Fibroblast of pulmonary artery (primary cell): ENCODE measurements at regions not wholly inside any gene's neighbourhood (a gene's known extent, or its start where the extent isn't known, plus 50 kb on each side); places are given as distances from the start of the nearest gene placed in this dataset.

Source experiments
- DNase-seq: peaks from one replicate; pipeline ENCODE4 v3.0.0-alpha.2; 2010; ENCODE audit warnings: low read depth
- H3K4me3 ChIP-seq: replicated peaks from 2 replicates; pipeline ENCODE4 v1.5.1; 2011; ENCODE audit warnings: low read depth, mild to moderate bottlenecking, control low read depth, low read length, moderate library complexity
- CTCF ChIP-seq: IDR thresholded peaks from 2 replicates; pipeline ENCODE4 v1.5.1; 2011; ENCODE audit warnings: mild to moderate bottlenecking, control low read depth, low read length, inconsistent platforms; ENCODE audit errors: missing control alignments

GRCh38 chr4:3712112-3712805 is 53.9 kb upstream of the ADRA2C start:
- no peak for TF ChIP-seq CTCF
- H3K4me3 ChIP-seq, result no peak overlapping the region
- DNase-seq, result no peak

GRCh38 chr4:3711183-3712111 is 54.7 kb upstream of the ADRA2C start:
- no peak overlapping the region for H3K4me3 ChIP-seq
- TF ChIP-seq CTCF, result no peak
- DNase-seq, result no peak

DNA sequence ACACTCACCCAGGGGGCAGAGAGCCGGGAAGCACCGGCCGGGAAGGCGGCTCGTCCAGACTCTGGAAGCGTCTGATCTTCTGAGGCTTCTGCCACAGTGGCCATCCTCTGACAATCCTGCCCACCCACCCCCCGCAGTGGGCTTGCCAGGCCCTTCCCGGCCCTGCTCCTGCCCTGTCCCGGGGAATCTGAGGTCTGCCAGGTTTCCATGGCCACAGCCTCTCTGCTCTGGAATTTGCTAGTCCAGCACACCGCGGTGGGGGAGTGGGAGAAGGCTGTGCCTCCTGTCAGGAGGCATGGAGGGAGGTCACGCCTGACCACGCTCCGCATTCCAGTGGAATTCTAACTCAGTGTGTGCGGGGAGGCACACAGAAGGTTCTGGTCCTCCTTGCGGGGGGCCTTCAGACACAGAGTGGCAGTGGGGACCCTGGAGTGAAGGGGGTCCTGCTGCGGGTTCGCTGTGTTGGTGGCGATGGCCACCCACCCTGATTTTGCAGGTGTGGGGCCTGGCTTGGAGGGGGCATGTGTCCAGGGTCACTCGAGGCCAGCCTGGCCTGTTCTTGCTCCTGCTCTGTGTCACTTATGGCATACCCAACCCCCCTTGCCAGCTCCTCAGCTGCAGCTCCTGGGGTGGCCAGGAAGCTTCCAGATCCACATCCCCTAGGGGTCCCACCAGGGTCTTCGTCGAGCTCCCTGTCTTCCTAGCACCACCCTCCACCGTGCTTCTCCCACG is 55.6 kb upstream of the ADRA2C start:
- no peak for TF ChIP-seq CTCF
- no peak overlapping the region for H3K4me3 ChIP-seq
- DNase-seq, result no peak

DNA sequence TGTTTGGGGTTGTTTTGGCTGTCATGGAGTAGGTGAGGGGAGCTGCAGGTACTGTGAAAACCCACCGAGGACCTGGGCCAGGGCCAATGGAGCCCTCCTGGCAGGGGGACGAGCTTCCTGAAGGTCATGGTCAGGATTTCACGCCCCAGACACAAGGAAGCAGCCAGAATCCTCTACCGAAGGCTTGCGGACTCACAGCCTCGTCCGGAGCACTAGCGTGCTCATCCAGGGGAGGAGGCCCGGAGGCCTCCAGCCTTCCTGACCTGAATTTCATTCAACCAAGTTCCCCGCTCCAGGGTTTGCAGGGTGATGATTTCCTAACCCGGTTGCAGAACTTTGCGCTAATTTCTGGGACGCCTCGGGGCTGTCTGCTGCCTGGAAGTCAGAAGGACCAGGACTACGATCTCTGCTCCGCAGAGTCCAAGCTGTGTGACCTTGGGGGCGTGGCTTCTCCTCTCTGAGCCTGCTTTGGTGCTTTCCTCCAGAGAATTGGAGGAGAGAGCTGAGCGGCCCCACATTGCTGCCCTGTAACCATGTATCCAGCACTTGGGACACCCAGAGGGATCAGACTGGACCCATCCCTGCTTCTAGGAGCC is 56.2 kb upstream of the ADRA2C start:
- no peak overlapping the region for H3K4me3 ChIP-seq
- no peak for TF ChIP-seq CTCF
- no peak for DNase-seq

GRCh38 chr4:3709061-3709845 is 56.9 kb upstream of the ADRA2C start:
- H3K4me3 ChIP-seq, result no peak overlapping the region
- DNase-seq, result no peak
- no peak for TF ChIP-seq CTCF

DNA sequence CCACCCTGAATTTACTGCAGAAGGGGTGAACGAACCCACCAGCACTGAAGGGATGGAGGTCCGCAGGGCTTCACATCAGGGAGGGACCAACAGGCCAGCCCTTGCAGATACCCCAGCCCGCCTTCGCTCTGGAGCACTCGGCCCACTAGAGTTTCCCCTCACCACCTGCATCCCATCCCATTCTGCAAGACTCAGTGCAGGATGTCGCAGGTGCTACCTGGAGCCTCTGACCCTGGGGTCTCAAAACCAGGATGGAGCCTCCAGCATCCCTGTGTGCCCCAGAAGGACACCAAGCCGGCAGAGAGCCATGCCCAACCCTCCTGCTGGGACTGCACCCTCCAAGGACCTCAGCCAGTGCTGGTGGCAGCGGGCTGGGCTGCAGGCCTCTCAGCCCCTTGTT is 57.6 kb upstream of the ADRA2C start:
- no peak overlapping the region for H3K4me3 ChIP-seq
- TF ChIP-seq CTCF, result no peak

More for the DNA sequence above, 57.6 kb upstream of the ADRA2C start:
- no peak for DNase-seq
